GM11168 (cell line): ENCODE measurements at regions not wholly inside any gene's neighbourhood (a gene's known extent, or its start where the extent isn't known, plus 50 kb on each side); places are given as distances from the start of the nearest gene placed in this dataset.
"Not testable (repeated sequence)": the region's sequence is repeated elsewhere in the genome, so short reads cannot be mapped to it uniquely, and the experiment has no call there.

Experiments used
- in situ Hi-C: fragments of 300-500 bp; cut with MboI; formaldehyde crosslinking; loops from one replicate; pipeline ENCODE4 v1.12.0; 2022; ENCODE audit warnings: low sequenced_read_pairs; ENCODE audit not compliant: unreplicated experiment

DNA sequence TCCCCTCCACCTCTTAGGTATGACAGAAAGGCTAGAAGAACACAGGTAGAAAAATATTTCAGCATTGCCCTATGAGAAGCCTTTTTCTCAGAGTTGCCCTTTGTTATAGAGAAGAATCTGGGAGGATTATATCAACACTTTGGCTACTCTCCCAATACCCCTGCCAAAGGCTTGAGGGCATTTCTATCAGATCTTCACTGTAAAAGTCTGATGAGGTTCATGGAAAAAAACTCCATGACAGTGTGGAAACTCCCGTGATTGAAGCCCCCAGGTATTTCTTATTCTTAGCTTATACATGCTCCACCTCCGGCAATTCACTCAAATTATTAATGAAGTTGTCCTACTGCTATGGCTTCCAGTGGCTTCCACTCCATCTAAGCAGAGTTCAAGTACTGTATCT is 753.6 kb downstream of the CENPC start:
- in situ Hi-C loops: no loop called here

DNA sequence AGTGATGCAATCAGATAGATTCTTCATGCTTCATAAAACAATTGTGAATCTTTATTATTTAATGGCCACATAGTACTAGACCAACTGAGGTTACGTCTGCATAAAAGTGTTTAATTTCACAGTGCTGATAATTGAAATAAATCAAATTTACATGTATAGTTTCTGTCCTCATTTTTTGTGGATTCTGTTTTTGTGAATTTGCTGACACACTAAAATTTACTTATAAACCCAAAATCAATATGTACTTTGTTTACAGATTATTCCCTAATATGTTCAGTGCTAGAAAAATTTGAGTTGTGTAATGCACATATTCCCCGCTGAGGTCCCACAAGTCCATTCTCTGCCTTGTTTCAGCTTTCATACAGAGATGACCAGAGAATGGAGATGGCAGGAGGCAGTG is 759.8 kb downstream of the CENPC start:
- in situ Hi-C loops: no loop called here

DNA sequence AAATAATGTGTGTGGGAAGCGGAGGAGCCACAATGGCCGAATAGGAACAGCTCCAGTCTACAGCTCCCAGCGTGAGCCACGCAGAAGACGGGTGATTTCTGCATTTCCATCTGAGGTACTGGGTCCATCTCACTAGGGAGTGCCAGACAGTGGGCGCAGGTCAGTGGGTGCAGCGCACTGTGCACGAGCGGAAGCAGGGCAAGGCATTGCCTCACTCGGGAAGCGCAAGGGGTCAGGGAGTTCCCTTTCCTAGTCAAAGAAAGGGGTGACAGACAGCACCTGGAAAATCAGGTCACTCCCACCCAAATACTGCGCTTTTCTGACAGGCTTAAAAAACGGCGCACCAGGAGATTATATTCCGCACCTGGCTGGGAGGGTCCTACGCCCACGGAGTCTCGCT is 762.6 kb downstream of the CENPC start:
- in situ Hi-C loops: not testable (repeated sequence)

DNA sequence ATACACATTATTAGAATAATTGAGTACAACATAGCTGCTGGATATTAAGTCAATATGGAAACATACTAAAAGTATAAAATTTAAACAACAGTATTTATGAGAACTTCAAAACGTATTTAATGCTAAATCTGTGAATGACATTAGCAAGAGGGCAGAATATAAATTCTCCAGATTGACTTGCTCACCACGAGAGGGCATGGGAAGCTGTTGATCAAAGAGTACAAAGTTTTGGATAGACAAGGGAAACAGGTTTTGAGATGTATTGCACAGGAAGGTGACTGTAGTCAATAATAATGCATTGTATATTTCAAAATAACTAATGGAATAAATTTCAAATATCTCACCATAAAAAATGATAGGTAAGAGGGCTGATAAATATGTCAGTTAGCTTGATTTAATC is 768.2 kb downstream of the CENPC start:
- in situ Hi-C loops: no loop called here

DNA sequence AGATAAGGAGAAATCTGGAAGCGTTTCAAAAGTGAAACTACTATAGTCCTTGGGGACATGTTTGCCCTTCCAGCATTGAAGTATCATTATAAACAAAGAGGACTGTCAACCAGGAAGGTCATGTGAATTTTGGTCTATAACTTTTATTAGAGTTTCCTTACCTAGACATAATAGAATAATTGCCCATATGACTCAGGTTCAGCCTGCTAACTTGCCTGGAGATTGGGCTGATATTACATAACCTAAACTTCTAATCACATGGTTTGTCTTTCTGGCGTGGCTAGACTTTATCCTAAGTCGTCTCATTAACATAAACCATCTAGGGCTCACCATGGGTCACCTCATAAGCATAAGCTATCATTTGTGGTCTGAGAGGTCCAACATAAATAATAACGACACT is 775.9 kb downstream of the CENPC start:
- in situ Hi-C loops: no loop called here

DNA sequence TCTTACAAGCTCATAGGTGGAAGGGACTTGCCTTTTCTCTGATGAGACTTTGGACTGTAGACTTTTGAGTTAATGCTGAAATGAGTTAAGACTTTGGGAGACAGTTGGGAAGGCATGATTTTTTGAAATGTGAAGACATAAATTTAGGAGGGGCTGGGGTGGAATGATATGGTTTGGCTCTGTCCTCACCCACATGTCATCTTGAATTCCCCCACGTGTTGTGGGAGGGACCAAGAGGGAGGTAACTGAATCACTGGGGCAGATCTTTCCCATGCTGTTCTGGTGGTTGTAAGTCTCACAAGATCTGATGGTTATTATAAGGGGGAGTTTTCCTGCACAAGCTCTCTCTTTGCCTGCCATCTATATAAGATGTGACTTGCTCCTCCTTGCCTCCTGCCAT is 777.9 kb downstream of the CENPC start:
- in situ Hi-C loops: no loop called here

DNA sequence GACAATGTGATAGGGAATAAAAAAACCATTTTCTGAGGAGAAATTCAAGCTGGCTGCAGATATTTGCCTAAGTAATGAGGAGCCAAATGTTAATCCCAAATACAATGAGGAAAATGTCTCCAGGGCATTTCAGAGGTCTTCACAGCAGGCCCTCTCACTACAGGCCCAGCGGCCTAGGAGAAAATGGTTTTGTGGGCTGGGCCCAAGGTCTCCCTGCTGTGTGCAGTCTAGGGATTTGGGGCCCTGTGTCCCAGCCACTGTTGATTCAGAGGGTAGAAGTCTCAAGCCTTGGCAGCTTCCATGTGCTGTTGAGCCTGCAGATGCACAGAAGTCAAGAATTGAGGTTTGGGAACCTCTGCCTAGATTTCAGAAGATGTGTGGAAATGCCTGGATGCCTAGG is 778.7 kb downstream of the CENPC start:
- in situ Hi-C loops: no loop called here

DNA sequence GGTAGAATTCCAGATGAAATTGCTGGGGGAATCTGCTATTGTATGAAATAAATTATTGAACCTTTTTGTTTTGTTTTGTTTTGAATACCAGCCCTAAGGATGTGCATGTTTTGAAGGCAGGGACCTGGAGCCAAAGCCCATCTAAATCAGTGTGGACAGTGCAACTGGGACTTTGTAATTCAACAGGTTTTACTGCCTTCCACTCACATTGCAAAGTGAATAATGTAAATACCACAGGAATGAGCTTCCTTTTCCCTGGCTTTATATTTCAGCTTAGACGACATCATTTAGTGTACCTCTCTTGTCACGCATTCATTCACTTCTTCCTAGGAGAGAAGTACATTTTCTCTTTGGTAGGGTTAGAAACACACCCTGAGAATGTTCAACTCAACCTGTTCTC is 795.0 kb downstream of the CENPC start:
- in situ Hi-C loops: no loop called here

DNA sequence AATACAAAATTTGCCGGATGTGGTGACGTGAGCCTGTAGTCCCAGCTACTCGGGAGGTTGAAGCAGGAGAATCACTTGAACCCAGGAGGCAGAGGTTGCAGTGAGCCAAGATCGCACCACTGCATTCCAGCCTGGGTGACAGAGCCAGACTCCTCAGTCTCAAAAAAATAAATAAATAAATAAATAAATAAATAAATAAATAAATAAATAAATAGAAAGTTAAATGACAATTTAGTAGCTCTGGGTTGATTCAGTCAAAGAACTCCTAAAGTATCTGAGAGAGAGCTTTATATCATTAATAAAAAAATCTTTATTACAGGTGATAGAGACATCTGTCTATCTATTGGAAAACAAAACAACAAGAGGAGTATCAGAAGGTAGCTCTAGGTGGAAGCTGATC is 798.4 kb downstream of the CENPC start:
- in situ Hi-C loops: not testable (repeated sequence)

DNA sequence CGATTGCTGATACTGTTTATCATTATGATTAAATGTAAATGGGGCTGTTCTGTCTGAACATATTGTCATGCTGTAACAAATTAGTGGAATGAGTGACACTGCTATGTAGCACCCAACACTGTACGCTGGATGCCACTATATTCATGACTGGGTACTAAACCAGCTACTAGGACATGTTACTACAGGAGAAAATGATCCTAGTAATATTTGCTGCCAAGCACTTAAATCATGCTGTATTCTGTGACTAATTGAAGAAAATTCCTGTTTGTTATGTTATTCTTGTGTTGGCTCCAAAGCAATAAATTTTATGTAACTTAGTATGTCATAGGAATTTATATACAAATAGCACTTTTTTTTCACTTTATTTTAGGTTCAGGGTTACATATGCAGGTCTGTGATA is 804.2 kb downstream of the CENPC start:
- in situ Hi-C loops: no loop called here

DNA sequence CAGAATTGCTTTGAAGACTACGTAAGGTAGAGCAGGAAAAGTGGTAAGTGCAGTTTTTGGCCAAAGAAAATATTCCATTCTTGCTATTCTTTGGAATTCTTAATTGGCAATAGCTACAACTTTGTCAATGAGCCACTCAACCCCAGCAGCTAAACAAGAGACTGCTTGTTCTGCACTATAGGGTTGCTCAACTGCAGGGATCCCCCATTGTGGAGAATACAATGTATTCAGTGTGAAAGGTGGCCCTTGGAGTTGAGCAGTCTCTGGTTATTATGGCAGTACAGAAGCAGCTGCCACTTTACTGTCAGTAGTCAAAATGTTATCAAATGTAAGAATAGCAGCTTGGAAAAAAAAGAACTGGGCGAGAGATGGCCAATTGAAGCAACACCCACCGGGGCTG is 808.7 kb downstream of the CENPC start:
- in situ Hi-C loops: no loop called here

DNA sequence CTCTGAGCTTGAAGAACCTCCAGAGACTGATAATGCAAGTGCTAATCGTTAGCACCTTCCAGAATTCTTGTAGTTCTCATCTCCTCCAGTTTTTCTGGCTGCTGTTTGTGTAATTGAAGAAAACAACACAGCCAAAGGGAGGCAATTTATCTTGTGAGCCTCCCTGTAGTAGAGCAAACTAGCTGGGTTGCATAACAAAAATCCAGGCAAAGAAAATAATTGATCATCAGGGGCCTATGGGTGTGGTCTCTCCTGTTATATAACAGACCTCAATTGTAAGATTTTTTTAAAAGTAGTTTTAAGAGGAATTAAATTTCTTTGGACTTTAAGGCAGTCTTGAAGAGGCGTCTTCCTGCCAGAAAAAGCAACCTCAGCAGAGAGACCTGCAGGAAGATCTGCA is 817.0 kb downstream of the CENPC start:
- in situ Hi-C loops: no loop called here

DNA sequence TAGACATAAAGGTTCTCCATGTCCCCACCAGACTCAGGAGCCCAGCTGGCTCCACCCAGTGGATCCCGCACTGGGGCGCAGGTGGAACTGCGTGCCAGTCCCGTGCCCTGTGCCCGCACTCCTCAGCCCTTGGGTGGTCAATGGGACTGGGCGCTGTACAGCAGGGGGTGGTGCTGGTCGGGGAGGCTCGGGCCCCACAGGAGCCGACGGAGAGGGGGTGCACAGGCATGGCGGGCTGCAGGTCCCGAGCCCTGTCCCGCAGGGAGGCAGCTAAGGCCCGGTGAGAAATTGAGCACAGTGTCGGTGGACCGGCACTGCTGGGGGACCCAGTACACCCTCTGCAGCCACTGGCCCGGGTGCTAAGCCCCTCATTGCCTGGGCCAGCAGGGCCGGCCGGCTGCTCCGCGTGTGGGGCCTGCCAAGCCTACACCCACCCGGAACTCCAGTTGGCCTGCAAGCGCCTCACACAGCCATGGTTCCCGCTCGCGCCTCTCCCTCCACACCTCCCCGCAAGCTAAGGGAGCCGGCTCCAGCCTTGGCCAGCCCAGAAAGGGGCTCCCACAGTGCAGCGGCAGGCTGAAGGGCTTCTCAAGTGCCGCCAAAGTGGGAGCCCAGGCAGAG is 832.9 kb downstream of the CENPC start:
- in situ Hi-C loops: not testable (repeated sequence)

DNA sequence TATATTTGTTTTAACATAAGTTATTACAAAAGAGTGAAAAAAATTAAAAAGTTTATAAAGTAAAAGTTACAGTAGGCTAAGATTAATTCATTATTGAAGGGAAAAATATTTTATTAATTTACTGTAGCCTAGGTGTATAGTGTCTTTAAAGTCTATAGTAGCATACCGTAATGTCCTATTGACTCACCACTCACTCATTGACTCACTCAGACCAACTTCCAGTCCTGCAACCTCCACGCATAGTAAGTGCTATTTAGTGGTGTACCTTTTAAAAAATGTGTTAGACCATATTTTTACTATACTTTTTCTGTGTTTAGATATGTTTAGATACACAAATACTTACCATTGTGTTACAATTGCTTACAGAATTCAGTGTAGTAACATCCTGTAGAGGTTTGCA is 841.1 kb downstream of the CENPC start:
- in situ Hi-C loops: no loop called here

DNA sequence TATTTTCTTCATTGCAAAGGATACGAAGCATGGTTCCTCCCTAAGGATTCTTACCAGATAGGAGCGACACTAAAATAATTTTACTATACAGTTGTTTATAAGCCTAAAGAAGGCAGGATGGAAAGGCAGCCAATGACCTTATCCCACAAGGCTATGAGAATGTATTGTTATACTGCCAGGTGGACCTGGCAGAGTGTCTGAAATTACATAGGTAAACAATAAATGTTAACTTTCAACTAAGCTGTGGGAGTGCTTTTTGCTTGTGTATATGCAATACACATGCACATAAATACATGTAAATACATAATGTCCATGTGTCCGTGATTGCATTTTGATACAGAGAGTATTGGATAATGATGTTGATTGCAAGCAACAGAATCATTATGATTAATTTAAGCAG is 850.6 kb downstream of the CENPC start:
- in situ Hi-C loops: no loop called here

DNA sequence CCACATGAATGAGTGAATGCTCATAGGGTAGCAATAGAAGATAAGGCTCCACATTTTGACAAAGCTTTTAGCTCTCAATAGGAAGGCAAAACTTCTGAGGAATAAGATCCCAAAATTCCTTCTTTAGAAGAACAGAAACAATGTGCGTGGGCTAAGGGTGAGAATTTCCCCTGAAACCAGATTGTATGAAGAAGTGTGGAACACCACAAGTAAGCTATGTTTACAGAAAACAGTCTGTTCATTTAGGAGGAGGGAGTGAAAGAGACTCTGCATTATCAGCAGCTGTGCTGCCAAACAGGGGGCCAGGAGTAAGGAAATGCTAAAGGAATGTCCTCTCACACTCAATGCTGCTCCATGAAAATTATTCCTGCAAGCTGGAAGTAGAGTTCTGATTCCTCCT is 851.6 kb downstream of the CENPC start:
- in situ Hi-C loops: no loop called here

DNA sequence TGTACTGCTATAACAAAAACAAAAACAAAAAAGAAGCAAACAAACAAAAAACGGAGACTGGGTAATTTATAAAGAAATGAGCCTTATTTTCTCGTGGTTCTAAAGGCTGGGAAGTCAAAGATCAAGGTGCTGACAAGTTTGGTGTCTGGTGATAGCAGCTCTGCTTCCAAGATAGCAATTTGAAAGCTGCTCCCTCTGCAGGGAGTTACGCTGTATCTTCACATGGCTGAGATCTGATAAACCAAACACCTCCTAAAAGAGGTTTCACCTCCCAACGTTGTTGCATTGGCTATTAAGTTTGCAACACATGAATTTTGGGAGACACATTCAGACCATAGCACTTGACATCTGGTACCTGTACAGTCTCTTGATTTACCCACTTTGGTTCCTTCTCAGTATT is 854.2 kb downstream of the CENPC start:
- in situ Hi-C loops: no loop called here

DNA sequence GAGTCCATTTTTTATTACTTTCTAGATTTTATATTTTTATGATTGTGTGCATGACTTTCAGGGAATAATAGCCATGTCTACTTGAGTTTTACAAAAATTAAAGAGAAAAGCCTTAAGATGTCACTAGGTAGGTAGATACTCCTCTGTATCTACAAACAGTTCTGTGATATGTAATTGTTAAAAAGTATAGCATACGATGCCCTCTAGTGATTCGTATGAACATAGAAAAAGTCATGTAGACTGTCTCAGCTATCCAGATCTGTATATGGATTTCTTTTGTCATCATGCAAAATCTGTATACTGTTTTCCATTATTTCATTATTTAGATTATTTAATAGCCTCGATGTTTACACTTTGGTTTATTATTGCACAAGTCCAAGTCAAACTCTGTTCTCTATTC is 856.6 kb downstream of the CENPC start:
- in situ Hi-C loops: no loop called here

DNA sequence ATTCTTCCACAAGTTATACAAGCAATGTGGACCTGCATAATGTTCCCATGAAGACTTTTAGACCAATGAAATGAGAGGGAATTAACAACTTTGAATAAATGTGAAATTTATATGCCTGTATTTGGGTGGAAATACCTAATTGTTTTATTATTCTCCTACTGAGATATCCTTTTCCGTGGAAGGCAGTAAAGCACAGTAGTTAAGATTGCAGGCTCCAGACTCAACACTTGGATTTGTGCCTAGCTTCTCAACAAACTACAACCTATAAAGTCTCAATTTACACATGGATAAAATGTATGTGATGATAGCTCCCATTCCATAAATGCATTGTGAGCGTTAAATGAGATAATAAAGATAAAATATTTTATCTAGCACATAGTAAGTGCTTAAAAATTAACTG is 857.8 kb downstream of the CENPC start:
- in situ Hi-C loops: no loop called here

DNA sequence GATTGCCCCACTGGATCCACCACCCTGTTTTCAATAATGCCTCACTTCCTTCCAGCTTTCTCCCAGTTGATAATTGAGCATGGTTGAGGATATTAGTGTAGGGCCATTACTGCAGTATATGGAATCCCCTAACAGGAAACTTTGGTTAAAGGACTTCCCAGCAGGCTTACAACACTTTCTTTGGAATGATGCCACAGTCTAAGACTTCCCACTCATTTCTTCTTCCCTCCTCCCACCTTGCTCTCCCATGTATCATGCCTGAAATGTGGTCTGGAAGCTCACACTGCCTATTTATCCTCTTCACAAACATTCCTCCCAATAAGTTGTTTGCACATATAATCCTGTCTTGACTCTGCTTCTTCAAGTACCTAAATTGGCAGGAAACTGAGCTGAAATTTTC is 863.3 kb downstream of the CENPC start:
- in situ Hi-C loops: no loop called here

DNA sequence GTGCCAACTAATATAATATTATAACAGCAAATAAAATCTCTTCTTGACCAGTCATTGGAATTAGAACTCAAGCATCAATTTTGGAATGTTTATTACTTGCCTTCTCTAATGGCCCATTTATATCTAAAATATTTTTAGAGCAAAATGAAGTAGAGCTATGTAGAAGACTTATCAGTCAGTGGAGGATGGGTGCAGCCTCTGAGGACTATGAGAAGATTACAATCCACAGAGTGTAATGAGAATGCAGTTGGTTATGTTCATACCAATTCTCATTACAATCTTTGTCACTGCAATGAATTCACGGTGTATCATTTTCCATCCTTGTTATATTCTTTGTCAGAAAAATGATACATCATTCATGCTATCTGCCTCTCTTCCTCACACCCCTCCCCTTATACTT is 878.1 kb downstream of the CENPC start:
- in situ Hi-C loops: no loop called here

DNA sequence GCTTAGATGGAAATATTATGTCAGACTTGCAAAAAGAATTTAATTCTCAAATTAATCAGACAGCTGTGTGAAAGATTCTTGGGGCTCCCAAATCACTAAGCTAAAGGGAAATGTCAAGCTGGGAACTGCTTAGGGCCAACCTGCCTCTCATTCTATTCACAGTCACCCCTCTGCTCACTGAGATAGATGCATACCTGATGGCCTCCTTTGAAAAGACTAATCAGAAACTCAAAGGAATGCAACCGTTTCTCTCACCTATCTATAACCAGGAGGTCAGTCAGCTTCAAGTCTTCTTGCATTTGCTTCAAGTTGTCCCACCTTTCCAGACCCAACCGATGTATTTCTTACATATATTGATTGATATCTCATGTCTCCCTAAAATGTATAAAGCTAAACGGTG is 882.7 kb downstream of the CENPC start:
- in situ Hi-C loops: no loop called here

DNA sequence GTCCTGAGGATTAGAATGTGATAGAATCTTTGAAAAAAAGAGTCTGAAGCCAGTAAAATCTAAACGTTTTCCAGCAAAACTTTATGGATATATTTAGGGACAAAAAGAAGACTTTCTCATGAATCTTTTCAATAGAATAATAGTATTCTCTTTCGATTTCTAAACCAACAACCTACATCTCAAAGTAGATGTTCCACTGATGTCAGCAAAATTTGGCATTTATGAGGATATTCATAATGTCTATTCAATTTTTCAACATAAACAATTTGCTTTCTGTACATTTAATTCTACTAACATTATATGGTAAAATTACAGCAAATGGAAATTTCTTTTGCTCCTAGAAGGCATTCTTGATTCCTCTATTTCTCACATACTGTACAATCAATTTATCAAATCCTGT is 886.5 kb downstream of the CENPC start:
- in situ Hi-C loops: no loop called here
